ENCODE measurements at regions not wholly inside any gene's neighbourhood (a gene's known extent, or its start where the extent isn't known, plus 50 kb on each side); places are given as distances from the start of the nearest gene placed in this dataset.

DNA sequence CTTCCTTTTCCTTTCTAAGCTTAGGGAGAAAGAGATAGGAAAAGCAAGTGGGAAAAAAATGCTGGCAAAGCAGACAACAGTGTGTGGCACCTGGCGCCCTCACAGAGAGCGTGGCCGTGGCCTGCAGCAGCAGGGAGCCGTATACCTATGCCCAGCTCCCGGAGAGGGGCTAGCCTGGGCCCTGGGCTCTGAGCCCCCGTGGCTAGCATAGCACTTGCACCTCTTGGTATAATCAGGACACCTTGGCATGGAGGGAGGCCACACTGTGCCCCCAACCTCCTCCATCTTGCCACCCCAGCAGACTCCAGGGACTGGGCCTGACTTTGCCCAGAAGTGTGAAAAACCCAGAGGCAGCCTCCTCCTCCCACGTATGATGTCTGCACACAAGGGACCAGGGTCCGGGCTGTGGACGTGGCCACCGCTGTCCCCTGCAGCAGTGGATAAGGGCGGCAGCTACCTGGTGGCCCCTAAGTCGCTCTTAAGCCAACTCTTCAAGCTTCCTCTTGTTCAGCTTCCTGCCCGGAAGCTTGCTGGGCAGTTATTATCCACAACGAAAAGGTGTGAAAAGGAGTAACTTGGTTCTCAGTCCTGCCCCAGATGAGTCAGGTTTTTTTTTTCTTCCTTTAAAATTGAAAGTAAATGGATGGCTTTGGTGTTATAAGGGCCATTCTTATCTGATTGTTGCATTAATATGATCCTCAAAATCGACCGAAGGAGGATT lies 249.1 kb upstream of the PITRM1 start:
- no peak for DNase-seq

DNA sequence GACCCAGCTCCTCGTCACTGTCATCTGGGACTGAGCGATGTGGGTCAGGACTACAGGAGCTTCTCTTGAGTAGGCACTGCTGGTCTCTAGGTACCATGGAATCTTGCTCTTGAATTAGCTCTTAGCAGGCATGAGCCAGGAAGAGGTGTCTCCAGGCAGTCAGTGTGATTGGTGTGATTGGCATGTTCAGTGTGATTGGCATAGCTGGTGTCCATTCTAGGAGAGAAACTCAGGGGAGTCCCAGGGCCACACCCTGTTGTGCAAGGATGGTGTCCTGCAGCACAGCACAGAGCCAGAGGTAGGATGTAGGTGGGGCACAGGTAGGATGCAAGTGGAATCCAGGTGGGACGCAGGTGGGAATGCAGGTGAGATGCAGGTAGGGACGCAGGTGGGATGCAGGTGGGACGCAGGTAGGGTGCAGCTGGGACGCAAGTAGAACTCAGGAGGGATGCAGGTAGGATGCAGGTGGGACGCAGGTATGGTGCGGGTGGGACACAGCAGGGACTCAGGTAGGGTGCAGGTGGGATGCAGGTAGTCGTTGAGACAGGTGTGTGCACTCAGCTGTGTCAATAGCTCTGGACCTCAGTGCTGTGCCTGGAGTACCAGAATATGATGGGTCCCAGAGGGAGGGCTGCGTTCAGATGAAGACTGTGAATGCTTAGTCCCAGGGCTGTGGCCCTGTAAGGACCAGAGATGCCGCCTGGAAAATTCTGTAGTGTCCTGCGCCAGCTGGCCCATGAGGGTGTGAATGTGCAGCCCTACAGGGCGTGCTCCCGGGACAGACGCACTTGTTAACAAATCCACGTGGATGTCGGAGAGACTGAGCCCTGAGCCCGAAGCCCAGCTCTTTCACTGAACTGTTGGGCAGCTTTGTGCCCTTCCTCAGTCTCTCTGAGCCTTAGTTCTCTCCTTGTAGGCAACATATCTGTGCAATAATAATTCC lies 248.2 kb upstream of the PITRM1 start:
- DNase-seq: no peak

- no peak for DNase-seq
Observed at GRCh38 chr10:3419719-3420495, 247.3 kb upstream of the PITRM1 start.

DNA sequence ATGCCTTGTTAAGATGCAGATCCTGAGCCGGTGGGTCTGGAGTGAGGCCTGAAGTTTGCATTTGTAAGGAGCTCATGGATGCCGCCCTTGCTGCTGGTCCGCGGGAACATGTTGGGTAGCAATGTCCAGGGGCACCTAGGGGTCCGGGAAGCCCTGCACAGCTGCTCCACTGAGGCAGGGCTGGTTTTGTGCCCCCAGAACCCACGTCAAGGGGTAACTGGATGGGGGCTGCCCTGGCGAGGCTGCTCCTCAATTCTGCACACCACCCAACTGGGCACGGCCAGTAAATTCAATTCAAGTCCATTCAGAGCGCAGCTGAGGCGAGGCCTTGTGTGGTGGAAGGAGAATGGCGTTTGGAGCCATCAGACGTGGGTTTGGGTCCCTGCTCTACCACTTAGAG lies 246.3 kb upstream of the PITRM1 start:
- DNase-seq: no peak

DNA sequence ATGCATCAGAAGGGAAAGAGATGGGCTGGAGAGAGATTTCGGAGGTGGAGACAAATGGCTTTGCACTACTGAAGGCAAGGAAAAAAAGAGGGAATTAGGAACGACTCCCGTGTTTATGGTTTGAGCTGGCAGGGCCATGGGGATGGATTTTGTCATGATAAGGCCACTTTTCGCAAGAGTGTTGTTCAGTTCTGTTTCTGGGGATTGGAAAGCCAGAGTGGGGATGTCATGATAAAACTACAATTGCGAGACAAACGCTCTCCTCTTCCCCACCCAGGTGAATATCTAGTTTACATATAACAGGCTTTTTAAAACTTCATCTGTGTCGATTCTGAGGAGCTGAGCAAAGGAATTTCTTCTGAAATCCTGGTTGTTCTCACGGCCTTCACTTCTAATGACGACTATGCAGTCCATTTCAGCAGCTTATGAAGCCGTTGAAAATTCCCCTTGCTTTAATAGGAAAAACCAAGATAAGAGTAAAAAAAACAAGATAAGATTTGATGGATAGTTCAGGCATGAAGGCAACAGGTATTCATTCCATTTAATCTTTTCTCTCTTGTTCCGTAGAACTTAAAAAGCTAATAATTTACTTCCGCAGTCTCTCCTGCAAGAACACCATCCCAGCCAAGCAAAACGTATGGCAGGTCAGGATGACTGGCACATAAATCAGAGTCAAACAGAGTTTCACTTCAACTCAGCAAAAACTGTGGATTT lies 245.6 kb upstream of the PITRM1 start:
- no peak for DNase-seq

DNA sequence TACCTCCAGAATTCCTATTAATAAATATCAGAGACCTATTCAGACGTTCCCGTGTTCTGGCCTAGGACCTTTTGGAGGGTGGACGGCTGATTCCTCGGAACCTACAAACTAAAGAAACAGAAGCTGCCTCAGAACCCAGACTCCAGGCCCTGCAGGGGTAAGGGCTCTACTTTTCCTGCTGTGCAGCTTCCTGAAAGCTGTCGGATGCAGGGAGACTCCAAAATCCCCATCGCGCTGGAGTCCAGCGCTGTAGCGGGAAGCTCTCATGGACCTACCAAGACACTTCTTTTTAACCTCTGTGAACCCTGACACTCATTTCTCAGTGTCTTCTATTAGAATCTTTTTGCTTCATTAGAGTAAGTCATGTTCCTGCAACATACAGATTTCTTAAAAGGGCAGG lies 244.5 kb upstream of the PITRM1 start:
- DNase-seq: no peak

- DNase-seq: no peak
Observed at GRCh38 chr10:3415878-3416605, 243.5 kb upstream of the PITRM1 start.

- DNase-seq: no peak
Observed at GRCh38 chr10:3415038-3415736, 242.6 kb upstream of the PITRM1 start.

- no peak for DNase-seq
Observed at GRCh38 chr10:3414667-3415023, 242.1 kb upstream of the PITRM1 start.

GRCh38 chr10:3413937-3414666 lies 241.5 kb upstream of the PITRM1 start:
- no peak for DNase-seq

- DNase-seq: no peak
Observed at GRCh38 chr10:3412646-3413045, 240.1 kb upstream of the PITRM1 start.

DNA sequence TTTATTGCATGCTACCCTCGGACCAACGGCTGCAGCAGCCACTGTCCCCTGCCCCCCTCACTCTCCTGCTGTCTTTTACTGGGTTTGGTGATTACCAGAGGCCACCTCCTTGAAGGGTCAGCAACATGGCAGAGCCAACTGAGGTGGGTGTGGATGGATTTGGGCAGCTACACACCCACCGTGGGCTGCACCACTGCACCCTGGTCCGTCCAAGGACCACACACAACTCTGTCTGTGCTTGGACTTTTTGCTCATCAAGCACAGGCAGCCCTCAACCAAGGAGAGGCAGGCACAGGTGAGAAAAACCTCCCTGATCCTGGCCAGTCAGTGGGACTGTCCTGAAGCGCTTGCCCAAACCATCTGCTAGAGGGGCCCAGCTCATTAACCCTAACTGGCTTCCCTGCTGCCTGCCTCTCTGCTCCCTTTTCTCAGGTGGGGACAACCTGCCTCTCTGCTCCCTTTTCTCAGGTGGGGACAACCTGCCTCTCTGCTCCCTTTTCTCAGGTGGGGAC lies 239.5 kb upstream of the PITRM1 start:
- no peak for DNase-seq

GRCh38 chr10:3411044-3411443 lies 238.5 kb upstream of the PITRM1 start:
- DNase-seq: no peak

GRCh38 chr10:3409928-3410327 lies 237.3 kb upstream of the PITRM1 start:
- DNase-seq: no peak

DNA sequence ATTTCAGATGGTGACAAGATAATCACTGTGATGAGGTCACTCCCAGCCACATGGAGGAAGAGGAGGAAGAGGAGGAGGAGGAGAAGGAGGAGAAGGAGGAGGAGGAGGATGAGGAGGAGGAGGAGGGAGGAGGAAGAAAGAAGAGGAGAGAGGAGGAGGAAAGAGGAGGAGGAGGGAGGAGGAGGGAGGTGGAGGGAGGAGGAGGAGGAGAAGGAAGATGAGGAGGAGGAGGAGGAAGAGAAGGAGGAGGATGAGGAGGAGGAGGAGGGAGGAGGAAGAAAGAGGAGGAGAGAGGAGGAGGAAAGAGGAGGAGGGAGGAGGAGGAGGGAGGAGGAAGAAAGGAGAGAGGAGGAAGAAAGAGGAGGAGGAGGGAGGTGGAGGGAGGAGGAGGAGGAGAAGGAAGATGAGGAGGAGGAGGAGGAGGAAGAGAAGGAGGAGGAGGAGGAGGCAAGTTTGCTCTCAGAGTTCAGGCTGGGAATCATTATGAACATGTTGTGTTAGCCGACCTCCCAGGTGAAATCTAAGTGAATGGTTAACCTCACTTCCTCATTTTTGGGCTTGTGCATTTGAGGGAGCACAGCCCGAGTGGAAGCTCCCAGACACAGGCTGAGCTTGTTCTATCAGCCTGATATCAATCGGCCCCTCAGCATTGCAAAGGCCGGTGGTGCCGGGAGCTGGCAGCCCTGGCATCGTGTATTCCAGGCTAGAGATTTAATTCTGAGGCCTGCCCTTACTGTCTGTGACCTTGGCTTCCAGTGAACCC lies 236.2 kb upstream of the PITRM1 start:
- DNase-seq: no peak

DNA sequence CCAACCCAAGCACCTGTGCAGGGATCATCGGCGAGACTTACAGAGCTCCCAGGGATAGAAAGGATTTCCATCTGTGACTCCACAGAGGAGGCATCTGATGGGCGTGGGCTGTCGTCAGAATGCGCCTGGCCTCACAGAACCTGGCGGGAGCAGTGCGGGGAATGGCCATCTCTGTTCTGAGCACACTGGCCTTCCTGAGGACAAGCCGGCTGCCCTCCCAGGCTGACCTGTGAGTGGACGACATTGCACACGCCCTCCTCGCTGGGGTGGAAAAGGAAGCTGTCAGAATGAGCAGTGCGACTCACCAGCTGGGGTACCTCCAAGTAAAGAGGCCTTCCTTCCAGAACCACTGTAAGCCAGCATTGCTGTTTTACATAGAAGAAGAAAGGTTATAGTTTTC lies 234.6 kb upstream of the PITRM1 start:
- DNase-seq: no peak

DNA sequence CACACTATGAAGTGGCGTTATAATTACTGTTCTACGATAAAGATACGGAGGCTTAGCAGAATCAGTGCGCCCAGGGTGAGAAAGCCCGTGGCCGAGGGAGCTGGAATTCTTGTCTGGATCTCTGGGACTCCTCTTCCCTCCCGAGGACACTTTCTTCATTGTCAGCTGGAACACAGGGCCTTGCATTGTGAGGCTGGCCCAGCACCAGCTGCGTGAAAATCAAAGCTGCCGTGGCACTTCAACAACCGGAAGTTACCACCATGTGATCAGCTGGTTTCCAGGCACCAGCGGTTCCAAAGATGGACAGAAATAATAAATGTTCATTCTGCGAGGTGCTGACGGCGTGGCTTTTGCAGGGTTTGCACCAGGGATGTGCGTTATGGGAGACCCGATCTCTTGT lies 234.0 kb upstream of the PITRM1 start:
- no peak for DNase-seq

DNA sequence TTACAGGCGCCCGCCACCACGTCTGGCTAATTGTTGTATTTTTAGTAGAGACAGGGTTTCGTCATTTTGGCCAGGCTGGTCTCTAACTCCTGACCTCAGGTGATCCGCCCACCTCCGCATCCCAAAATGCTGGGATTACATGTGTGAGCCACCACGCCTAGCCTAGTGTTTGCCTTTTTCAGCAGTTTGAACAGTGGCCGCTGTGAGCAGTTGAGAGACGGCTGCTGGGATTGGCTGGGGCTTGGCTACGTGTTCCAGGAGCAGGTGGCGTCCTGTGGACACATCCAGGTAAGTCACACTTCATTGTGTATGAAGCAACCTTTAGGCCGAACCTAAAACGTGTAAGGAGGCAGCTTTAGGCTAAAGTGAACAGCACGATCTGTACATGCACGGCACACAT lies 231.8 kb upstream of the PITRM1 start:
- no peak for DNase-seq

DNA sequence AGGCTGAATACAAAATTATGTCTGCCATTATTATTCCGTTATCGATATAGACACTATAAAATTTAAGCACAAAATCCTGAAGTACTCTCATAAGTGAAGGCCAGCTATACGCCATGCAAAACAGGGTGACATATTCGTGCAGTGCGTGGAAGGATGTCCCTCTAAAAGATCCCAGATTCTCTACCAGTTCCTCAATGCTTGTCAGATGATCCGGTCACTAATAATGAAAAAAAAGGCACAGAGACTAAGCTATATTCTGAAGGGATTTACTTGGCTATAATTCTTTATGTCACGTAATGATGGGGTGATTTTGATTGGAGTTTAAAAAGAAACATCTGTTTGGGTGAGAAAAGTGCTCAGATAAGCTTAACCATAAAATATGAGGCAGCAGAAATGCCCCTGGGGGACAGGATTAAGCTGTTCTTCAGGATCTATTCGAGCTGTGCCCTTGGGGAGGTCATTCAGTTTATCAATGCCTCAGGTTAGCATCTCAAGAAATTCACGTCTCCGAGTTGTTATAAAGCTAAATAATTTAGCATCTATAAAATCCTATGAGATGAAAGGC lies 229.7 kb upstream of the PITRM1 start:
- no peak for DNase-seq
